CD14-positive monocyte (primary cell): ENCODE measurements at regions not wholly inside any gene's neighbourhood (a gene's known extent, or its start where the extent isn't known, plus 50 kb on each side); places are given as distances from the start of the nearest gene placed in this dataset.

Experiments
- DNase-seq, 3 donors: peaks; one replicate each; pipeline ENCODE4 v3.0.0-alpha.2; 2011 to 2022
- H2AFZ ChIP-seq: 2 replicates; pipeline ENCODE4 v1.6.0; 2012; ENCODE audit warnings: mild to moderate bottlenecking, low read depth, low read length, inconsistent platforms; ENCODE audit not compliant: insufficient read depth, poor library complexity, severe bottlenecking
- H3K27ac ChIP-seq, 2 donors: 1 replicate in 1 of 2; 2 replicates in 1 of 2; pipeline ENCODE4 v1.5.1; 2012 to 2013; ENCODE audit warnings: low read length in 2 of 2, control low read depth in 1 of 2, inconsistent platforms in 1 of 2, low read depth in 1 of 2, mild to moderate bottlenecking in 1 of 2
- H3K27me3 ChIP-seq, 2 donors: one replicate each; pipeline versions ENCODE4 v1.6.0 to v1.6.1; 2011 to 2013; ENCODE audit warnings: low read length in 2 of 2; ENCODE audit not compliant: control insufficient read depth in 2 of 2, insufficient read depth in 2 of 2
- H3K36me3 ChIP-seq, 2 donors: replicated peaks in 1 of 2; 1 replicate in 1 of 2; 2 replicates in 1 of 2; pipeline versions ENCODE4 v1.5.1 to v1.6.1; 2012 to 2013; ENCODE audit warnings: low read length in 2 of 2, control low read depth in 1 of 2, inconsistent platforms in 1 of 2, mild to moderate bottlenecking in 1 of 2; ENCODE audit not compliant: insufficient read depth in 2 of 2, control insufficient read depth in 1 of 2
- H3K4me1 ChIP-seq, 2 donors: 1 replicate in 1 of 2; 2 replicates in 1 of 2; pipeline versions ENCODE4 v1.5.1 to v1.6.1; 2012 to 2013; ENCODE audit warnings: low read length in 2 of 2, control low read depth in 1 of 2, inconsistent platforms in 1 of 2, mild to moderate bottlenecking in 1 of 2, moderate library complexity in 1 of 2; ENCODE audit not compliant: insufficient read depth in 2 of 2, control insufficient read depth in 1 of 2
- H3K4me2 ChIP-seq: replicated peaks from 2 replicates; pipeline ENCODE3; 2012; ENCODE audit warnings: low read length, moderate library complexity, mild to moderate bottlenecking; ENCODE audit not compliant: poor library complexity, severe bottlenecking; ENCODE audit errors: extremely low read depth
- H3K4me3 ChIP-seq, 3 experiments: fragments of 200-600 bp in 1 of 3; sonication (generic) in 1 of 3; replicated peaks in 1 of 3; 1 replicate in 2 of 3; 2 replicates in 1 of 3; pipeline ENCODE4 v1.5.1; 2011 to 2013; ENCODE audit warnings: low read length in 3 of 3, mild to moderate bottlenecking in 3 of 3, control low read depth in 2 of 3, low read depth in 2 of 3, inconsistent platforms in 1 of 3, moderate library complexity in 1 of 3
- H3K79me2 ChIP-seq: 2 replicates; pipeline ENCODE4 v1.6.0; 2012; ENCODE audit warnings: mild to moderate bottlenecking, control low read depth, inconsistent platforms, low read length, moderate library complexity; ENCODE audit not compliant: insufficient read depth
- H3K9ac ChIP-seq: 2 replicates; pipeline ENCODE4 v1.6.0; 2017; ENCODE audit warnings: low read length, mild to moderate bottlenecking; ENCODE audit not compliant: insufficient read depth, poor library complexity, severe bottlenecking
- H3K9me3 ChIP-seq, 2 donors: replicated peaks in 1 of 2; 1 replicate in 1 of 2; 2 replicates in 1 of 2; pipeline versions ENCODE4 v1.5.1 to v1.6.1; 2012 to 2013; ENCODE audit warnings: low read length in 2 of 2, control low read depth in 1 of 2; ENCODE audit not compliant: control insufficient read depth in 1 of 2, insufficient read depth in 1 of 2
- H4K20me1 ChIP-seq: 2 replicates; pipeline ENCODE4 v1.6.0; 2012; ENCODE audit warnings: mild to moderate bottlenecking, low read length, control low read depth, moderate library complexity; ENCODE audit not compliant: insufficient read depth
- H3K27ac Mint-ChIP-seq, 7 donors: one replicate each; pipeline ENCODE4 v1.8.0; 2020; ENCODE audit warnings: mild to moderate bottlenecking in 7 of 7, mixed read lengths in 7 of 7, moderate library complexity in 6 of 7, inconsistent platforms in 2 of 7
- H3K27me3 Mint-ChIP-seq, 3 donors: one replicate each; pipeline ENCODE4 v1.8.0; 2021 to 2022; ENCODE audit warnings: low read depth in 3 of 3, mild to moderate bottlenecking in 3 of 3, mixed read lengths in 3 of 3, moderate library complexity in 3 of 3, inconsistent platforms in 1 of 3
- H3K36me3 Mint-ChIP-seq, 2 donors: one replicate each; pipeline ENCODE4 v1.8.0; 2020; ENCODE audit warnings: mixed read lengths in 2 of 2, inconsistent platforms in 1 of 2, mild to moderate bottlenecking in 1 of 2
- H3K4me1 Mint-ChIP-seq: one replicate; pipeline ENCODE4 v1.8.0; 2020; ENCODE audit warnings: mild to moderate bottlenecking, mixed read lengths
- H3K4me3 Mint-ChIP-seq, 2 donors: one replicate each; pipeline ENCODE4 v1.8.0; 2020; ENCODE audit warnings: mild to moderate bottlenecking in 2 of 2, mixed read lengths in 2 of 2, moderate library complexity in 1 of 2
- H3K9me3 Mint-ChIP-seq, 7 donors: one replicate each; pipeline ENCODE4 v1.8.0; 2020 to 2022; ENCODE audit warnings: mixed read lengths in 7 of 7, mild to moderate bottlenecking in 6 of 7, moderate library complexity in 6 of 7, inconsistent platforms in 2 of 7
- CTCF ChIP-seq: fragments of 200-600 bp; IDR thresholded peaks from one replicate; pipeline ENCODE4 v1.8.0; 2022; ENCODE audit warnings: antibody characterized with exemption, mild to moderate bottlenecking
- WGBS: methylation state at CpG from one replicate; pipeline ENCODE4 v1.1.5; 2013; ENCODE audit warnings: missing lambda C conversion rate; ENCODE audit not compliant: insufficient coverage; 5-methylcytosine and 5-hydroxymethylcytosine counted together
- intact Hi-C, 2 donors: fragments of 100-400 bp; cut with micrococcal nuclease; formaldehyde crosslinking; loops; one replicate each; pipeline versions ENCODE4 v1.15.0 to v1.15.1; 2023

GRCh38 chr5:21661184-21661583, 1192.0 kb downstream of the CDH12 start:
- Histone ChIP-seq H3K27ac (no peak overlapping the region), H2AFZ (no peak overlapping the region), H4K20me1 (no peaks in the 10 kb centered on the region), H3K9me3 (peaks cover 8 to 12% of the 10 kb centered on the region in 2 donors), H3K9ac (no peak overlapping the region), H3K4me3 (no peak overlapping the region), H3K79me2 (no peaks in the 10 kb centered on the region), H3K4me1 (no peaks in the 10 kb centered on the region), H3K36me3 (no peaks in the 10 kb centered on the region), H3K27me3 (no peaks in the 10 kb centered on the region), H3K4me2 (no peak overlapping the region)
- H3K27me3 Mint-ChIP-seq, result peaks cover 0 to 2% (median 1%) of the 10 kb centered on the region in 3 donors
- TF ChIP-seq CTCF, result no peak
- no peak overlapping the region for H3K4me3 Mint-ChIP-seq
- H3K4me1 Mint-ChIP-seq, result no peaks in the 10 kb centered on the region
- intact Hi-C loops, result no loop called here
- H3K36me3 Mint-ChIP-seq, result no peaks in the 10 kb centered on the region
- H3K9me3 Mint-ChIP-seq, result peaks cover 6 to 13% (median 7%) of the 10 kb centered on the region in 7 donors
- DNase-seq, result no peak
- H3K27ac Mint-ChIP-seq, result no peak overlapping the region
- no CpG with 5 or more reads among the region's 2 CpGs for WGBS

- intact Hi-C loops, result no loop called here
Observed at GRCh38 chr5:21654556-21654955, 1198.6 kb downstream of the CDH12 start.

More at GRCh38 chr5:21654556-21654955, 1198.6 kb downstream of the CDH12 start:
- no peak overlapping the region for H3K4me3 ChIP-seq
- no peaks in the 10 kb centered on the region for H3K27me3 ChIP-seq
- Mint-ChIP-seq H3K9me3 (peaks cover 0 to 3% (median 1%) of the 10 kb centered on the region in 7 donors), H3K36me3 (no peaks in the 10 kb centered on the region), H3K4me3 (no peak overlapping the region), H3K4me1 (no peaks in the 10 kb centered on the region), H3K27ac (no peak overlapping the region), H3K27me3 (peaks cover 0 to 2% (median 1%) of the 10 kb centered on the region in 3 donors)
- H2AFZ ChIP-seq, result no peak overlapping the region
- H3K79me2 ChIP-seq, result no peaks in the 10 kb centered on the region
- WGBS, result 29% methylated on average over 1 of the region's 2 CpGs
- H3K9me3 ChIP-seq, result peaks cover 0 to 4% of the 10 kb centered on the region in 2 donors
- H3K4me1 ChIP-seq, result no peaks in the 10 kb centered on the region
- no peaks in the 10 kb centered on the region for H4K20me1 ChIP-seq
- no peak for TF ChIP-seq CTCF
- H3K4me2 ChIP-seq, result no peak overlapping the region
- no peaks in the 10 kb centered on the region for H3K36me3 ChIP-seq
- H3K27ac ChIP-seq, result no peak overlapping the region
- H3K9ac ChIP-seq, result no peak overlapping the region
- DNase-seq, result no peak
